Liver (tissue), 3 donors: ENCODE measurements at regions not wholly inside any gene's neighbourhood (a gene's known extent, or its start where the extent isn't known, plus 50 kb on each side); places are given as distances from the start of the nearest gene placed in this dataset.

Source experiments
- CTCF ChIP-seq: fragments of 150-350 bp; IDR thresholded peaks from 2 replicates; pipeline ENCODE4 v1.5.1; 2017; ENCODE audit warnings: improper control_type of control experiment, low read depth, low read length; ENCODE audit not compliant: missing input control
- TAF1 ChIP-seq: conservative IDR thresholded peaks from 2 replicates; pipeline ENCODE4 v1.6.1; 2016; ENCODE audit warnings: antibody characterized with exemption, mild to moderate bottlenecking
- TF ChIP-seq, protein P1 (sequence below): IDR thresholded peaks from 2 replicates; pipeline ENCODE4 v1.6.1; 2016; ENCODE audit warnings: antibody characterized with exemption
- donor health status: healthy.
- donor health status: healthy.

GRCh38 chr10:127802531-127803095, 65.6 kb downstream of the FOXI2 start:
- TF ChIP-seq CTCF (no peak), TAF1 (no peak)
- TF ChIP-seq, protein P1, sequence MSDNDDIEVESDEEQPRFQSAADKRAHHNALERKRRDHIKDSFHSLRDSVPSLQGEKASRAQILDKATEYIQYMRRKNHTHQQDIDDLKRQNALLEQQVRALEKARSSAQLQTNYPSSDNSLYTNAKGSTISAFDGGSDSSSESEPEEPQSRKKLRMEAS: no peak
